GM18868 (cell line): ENCODE measurements at regions not wholly inside any gene's neighbourhood (a gene's known extent, or its start where the extent isn't known, plus 50 kb on each side); places are given as distances from the start of the nearest gene placed in this dataset.

Experiments used
- ATAC-seq: cut with Tn5 transposase; IDR thresholded peaks from one replicate; pipeline ENCODE4 v1.9.1; 2021; ENCODE audit warnings: mild to moderate bottlenecking, moderate library complexity; ENCODE audit not compliant: unreplicated experiment

DNA sequence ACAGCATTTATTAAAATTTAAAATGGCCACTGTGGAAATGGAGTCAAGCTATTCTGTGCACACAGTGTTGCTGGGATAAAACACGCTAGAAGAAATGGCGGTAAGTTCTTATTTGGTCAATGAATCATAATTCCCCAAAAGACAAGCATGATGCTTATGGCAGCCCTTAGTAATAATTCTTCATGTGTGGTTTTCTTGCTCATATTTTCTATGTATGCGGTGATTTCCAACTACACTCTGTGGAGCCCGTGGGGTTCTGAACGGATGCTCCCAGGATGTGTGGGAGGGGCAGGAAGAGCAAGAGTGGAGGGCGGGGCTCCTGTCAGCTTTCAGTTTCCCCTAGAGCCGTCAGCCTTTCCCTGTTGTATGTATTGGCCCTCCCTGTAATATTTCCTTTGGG, 91.7 kb upstream of the RMDN2 start:
- no peak for ATAC-seq

DNA sequence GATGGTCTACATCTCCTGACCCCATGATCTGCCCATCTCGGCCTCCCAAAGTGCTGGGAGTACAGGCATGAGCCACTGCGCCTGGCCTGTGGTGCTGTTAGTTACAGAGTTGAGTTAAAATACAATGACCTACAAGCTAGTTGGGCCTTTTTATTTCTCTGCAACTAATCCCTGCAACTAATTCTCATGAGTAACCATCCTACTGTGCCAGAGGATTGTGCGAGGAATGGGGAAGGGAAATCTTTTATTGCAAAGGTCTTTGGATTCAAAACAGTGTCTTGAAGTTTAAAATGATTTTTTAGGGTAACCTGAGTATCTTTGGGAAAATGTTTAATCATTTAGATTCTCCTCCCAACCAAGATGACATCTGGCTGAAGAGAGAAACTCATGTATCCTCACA, 88.8 kb upstream of the RMDN2 start:
- ATAC-seq = no peak

DNA sequence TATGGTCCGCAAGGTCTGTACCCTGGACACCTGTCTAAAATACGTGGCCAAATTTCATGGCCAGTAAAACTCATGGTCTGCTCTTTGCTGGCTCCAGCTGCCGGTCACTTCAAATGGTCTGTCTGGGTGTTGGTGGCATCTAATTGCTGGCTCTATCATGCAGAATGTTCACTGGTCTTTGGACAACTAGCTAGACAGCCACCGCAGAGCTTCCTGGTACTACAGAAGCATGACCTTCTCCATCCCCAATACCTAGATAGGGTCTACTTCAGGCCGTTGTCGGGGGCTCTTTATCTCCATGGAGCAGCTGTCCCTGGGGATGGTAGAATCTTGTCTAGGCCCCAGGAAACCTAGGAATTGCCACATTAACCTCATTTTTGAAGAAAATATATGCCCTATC, 88.4 kb upstream of the RMDN2 start:
- no peak for ATAC-seq

DNA sequence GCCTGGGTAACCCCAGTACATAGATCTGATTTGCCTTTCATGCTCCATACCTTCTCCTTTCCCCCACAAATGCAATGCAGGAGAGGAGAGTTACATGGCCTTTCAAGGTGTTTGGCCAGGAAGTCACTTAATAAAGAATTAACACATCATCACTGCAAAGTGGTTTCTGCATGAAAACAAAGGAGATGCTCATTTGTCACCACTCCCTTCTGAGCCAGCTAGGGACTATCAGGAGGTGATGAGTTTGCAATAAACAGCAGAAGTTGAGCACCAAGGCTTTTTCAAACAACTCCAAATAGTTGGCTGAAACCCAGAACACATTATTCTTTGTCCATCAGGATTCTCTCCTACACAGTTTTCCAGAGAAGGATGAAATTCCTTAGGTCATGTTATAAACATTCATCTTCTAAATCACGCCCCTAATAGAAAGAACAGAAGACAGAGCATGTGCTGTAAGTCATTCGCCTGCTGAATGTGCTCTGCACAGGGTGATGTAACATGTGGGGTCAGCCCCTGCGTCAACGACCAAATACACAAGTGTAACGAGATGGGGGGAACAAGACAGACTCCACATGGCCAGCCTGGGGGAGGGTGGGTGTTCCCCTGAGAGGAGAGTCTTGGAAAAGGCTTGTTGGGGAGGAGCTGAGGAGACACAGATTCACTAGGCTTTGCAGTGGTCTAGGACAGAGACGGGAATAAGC, 87.3 kb upstream of the RMDN2 start:
- no peak for ATAC-seq

DNA sequence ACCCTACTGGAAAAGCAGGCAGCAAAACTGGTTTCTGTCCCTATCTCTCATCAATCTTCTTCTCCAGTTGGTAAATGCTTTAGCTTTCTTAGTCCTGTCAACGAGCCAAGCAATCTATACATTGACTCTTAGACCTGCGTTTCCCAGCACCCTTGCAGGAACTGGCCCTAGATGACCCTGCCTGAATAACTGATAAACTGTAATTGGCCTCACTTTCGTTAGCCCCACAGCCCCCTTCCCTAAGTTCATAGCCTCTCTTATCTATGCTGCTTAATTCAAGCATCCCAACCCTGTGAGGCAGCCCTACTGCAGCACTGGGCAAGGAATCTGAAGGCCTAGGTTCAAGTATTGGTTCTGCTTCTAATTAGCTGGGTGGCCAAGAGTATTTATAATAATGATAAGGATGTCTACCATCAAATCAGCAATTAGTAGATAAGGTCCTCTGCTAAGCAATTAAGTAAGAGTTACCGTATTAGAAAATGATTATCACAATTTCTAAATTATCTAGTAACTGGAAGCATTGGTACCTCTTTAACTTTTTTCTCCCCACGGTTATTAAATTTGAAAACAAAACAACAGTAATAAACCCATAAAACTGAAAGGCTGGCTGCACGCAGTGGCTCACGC, 86.4 kb upstream of the RMDN2 start:
- ATAC-seq = no peak

DNA sequence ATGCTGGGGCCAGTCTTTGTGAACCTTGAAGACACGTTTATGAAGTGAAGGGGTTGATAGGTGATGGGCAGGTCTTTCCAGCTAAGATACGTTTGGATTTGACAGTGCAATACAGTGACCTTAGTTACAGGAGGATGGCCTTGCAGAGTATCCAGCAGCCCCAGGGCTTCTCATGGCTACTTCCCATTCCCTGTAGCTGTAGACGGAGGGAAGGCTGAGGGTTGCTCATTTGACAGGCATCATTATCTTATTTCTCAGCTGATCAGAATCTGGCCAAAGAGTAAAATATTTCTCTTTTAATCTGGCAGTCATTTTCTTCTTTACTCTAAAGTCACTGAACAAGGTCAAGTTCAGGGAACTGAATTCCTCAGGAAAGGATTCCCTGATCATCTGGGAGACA, 85.1 kb upstream of the RMDN2 start:
- no peak for ATAC-seq

DNA sequence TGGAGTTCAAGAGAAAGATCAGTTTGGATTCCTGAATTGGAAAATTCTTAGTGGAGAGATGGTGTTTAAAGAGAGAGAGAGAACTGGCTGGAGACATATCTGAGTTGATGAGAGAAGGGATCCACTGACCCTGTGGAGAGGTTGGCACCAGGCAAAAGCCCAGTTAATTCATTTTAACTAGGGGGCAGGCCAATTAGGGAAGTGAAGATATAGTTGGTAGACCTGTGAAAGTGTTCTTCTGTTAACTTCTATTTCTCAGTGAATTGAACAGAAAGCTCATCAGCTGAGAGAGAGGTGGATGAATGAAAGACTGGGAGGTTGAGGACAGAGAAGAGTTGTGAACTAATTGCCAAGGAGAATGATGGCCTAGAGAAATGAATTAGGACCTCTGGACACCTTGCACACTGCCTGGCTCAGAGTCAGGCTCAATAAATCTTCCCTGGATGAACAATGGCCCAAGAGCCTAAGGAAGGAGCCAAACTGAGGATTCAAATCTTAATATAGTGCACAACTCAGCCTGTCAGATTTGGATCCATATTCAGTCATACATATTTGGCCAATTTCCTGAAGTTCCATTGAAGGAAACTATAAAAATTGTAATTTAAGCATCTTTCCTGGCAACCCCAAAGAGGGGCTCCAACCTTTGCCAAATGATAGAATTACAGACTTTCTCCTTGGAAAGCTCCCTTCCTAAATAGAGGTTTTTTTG, 82.2 kb upstream of the RMDN2 start:
- no peak for ATAC-seq

DNA sequence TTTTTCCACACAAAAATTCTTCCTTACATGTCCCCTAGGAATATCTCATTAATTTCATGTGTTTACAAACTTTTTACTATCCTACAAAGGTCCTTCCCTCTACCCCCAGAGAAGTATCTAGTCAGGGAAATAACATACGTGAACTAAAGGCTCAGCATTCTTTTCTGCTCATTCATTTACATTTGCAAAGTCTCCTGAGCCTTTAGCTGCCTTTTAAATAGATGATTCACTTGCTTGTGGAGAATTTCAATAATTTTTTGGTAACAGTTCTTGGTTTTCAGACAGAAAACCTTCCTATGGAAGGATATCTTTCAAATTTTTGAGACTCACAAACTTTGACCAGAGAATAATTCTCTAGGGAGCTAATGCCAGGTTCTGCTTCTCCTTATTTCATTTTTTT, 81.5 kb upstream of the RMDN2 start:
- no peak for ATAC-seq

DNA sequence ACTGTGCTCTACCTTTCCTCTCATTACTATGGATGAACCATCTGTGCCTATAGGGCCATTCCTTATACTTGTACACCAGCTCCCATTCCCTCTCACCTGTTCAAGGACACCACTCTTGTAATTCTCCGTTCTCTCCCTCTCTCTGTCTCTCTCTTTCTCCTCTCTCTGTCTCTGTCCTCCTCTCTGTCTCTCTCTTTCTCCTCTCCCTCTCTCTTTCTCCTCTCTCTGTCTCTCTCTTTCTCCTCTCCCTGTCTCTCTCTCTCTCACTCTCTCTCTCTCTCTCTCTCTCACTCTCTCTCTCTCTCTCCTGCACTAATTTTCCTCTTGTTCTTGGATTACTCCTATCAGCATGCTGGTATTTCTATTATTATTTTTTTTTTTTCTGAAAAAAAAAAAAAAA, 78.9 kb upstream of the RMDN2 start:
- no peak for ATAC-seq

DNA sequence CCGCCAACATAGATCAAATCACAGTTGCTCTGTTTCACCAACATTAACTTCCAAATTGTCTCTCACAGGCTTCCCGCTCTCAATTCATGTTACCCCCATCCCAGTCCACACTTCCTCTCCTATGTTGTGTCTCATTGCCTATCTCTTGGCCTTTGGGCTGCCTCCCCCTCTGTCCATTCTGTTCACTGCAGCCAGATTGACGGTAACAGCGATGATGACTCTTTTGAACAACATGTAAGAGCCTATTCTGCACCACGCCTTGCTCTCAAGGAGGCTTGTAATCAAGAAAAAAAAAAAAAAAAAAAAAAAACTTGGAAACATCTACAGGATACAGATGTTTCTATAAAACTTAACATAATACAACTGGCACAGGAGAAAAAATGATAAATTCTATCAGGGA, 77.3 kb upstream of the RMDN2 start:
- ATAC-seq = no peak

DNA sequence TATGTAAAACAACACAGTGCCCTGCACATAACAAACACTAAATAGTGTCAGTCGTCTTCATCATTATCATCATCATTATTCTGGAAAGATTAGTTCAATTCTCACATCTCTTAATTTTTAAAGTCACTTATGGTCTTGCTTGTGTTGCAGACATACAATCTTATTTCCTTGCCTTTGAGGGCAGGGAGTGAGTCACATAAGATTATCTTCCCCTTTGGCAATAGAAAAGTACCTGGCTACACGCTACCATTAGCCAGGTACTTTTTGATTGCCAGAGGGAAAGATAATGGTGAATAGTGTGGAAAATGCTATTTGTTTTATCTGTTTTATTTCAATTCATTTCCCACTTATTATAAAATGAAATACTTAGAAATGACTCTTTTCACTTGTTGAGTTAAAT, 76.6 kb upstream of the RMDN2 start:
- no peak for ATAC-seq

DNA sequence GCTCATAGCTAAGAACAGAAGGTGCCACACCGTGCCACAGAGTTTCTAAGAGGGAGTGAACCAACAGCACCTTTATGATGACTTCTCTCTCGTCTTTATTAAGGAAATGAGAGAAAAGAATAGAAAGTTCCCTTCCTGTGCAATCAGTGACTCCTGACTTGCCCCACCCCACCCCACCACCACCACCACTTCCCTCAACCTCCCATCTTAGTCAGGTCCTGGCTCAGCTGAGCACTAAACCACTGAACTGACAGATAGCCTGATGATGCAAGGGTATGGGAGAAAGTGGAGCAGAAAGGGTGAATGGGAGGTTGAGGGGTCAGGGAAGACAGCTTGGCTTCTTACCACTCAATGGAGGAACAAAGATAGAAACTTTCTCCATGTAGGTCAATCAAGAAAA, 75.2 kb upstream of the RMDN2 start:
- ATAC-seq = no peak

DNA sequence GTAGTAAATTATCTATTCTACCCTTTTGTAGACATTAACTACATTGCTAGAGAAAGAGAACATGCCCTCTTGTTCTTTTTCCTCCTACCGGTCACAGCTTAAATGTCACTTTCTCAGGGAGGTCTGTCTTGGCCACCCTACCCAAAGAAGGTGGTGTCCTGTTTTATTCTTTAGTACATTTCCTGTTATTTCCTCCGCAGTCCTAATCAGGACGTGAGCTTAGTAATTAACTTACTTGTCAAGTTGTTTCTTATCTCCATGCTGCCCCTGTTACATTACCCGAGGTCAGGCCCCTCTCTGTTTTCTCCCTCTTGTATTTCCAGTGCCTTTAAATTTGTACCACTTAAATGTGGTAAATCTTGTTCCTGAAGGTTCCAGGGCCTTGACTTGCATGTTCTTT, 73.7 kb upstream of the RMDN2 start:
- peak; percentile 6 for ATAC-seq

DNA sequence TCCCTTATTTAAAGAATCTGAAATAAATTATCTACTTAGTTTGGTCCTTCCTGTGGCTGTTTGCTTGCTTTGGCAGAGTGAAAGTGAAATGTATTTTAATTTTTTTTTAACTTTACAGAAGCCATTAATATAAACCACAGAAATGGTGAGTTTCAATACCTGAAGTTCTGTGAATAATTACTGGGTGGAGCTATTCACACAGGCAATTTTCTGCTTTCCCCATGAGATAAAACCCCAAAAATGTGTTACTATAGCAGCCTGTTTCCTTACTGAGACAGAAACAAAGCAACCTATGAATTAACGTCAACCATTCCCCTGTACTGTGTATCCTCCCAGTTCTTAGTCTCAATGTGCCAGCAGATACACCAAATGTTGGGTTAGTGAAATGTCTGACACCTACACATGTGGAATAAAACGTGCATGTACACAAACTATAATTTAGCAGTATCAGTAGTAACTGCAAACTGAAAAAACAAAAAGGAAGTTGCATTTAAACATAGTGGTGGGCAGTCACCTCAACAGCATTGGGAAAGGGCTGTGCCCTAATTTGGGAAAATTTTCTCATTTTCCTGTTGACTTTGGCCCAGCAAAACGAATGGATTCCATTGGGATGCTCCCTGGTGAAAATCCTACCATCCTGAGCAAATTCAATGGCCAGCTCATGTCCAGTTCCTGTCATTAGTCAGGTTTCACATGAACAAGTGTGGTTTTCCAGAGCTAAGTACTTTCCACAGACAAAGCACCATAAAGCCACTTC, 73.1 kb upstream of the RMDN2 start:
- peak; percentile 55 for ATAC-seq

DNA sequence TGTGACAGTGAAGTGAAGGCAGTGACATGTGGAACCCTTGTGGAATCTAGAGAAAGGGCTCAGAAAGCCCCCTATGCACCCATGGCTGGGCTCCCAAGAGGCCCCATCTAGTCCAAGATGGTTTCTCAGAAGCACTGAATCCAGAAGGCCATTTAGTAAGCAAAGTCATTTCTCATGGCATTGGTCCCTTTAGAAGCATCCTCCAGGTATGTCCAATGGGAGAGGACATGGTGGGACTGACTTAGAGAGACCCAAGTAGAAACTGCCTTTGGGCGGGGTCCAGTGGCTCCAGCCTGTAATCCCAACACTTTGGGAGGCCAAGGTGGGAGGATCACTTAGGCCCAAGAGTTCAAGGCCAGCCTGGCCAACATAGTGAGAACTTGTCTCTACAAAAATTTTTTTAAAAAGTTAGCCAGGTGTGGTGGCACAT, 72.5 kb upstream of the RMDN2 start:
- no peak for ATAC-seq

DNA sequence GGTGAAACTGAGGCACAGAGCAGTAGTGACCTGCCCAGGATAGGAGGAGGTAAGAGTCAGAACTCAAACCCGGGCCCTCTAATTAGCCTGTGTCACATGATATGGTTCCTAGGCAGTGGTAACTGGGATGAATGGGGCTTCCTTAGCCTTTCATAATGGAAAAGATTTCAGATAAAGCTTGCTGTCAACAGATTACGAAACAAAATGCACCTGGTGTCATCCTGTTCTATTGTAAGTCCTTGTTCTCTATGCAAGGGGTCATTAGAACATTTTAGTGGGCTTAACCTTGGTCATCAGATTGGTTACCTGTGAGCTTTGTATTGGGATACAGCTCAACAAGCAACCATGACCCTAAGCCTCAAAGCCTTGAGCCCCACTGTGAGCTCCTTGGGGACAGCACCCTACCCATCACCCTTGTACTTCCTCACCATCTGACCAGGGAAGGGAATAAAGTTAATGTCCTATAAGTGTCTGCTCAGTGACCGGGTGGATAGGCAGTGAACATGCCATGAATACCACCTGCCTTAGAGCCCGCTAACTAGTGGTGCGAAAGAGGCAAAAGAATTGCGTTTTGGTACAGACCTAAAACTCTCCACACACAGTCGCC, 70.3 kb upstream of the RMDN2 start:
- ATAC-seq = no peak

DNA sequence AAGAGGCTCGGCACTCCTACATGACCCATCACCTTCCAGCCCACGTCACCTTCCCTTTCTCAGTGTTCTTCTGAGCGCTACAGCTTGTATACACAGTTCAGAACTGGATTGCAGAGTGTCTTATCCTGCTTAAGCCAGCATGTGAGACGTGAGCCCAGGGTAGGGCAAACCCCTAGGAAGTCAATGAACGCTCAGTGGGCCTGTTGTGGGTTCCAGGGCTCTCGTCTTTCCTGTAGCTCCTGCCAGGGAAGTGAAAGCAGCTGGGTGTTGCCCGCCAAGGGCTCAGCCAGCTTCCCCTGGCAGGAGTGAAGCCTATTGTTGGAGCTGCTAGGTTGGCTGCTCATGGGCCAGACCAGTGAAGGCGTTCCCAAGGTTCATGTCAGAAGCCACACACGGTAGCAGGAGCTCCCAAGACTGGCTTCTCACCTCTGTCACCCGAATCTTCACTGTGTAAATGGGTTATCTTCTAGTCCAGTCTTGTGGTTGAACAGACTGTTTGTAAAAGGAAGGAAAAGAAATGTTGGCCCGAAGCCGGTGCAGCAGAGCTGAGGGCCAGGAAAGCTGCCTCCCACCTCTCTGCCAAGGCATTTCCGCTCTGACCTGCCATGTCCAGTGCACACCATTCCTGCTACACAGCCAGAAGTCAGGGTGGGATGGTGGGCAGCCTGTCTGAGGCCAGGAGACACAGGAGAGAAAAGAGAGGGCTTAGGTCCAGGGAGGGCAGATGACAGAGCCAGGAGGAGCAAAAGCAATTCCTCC, 69.6 kb upstream of the RMDN2 start:
- ATAC-seq = peak; percentile 30

DNA sequence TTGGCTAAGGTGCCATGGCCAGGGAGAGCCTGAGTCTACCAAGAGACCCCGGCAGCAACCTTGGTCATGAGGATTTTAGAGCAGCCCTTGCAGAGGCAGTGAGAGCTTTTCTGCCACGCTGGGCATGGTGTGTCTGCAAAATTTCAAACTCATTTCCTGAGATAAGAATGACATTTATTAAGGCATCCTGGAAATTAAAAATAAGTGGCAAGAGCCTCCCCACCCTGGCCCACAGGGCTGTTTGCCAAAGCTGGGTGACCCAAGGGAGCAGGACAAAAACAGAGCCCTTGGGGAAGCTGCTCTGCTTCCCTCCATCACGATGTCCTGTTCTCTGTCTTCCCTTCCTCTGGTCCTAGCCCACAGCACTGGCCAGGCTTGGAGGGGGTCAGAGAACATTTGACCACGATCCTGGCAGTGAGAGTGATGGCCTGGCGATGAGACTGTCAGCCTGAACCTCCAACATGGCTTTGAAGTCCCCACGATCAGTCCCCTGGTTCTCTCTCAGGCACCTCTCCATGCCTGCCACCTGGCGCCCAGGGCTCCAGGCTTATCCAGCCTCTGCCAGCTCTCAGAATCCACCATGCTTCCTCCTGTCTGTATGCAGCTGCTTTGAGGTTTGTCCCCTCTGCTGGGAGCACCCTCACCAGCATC, 68.9 kb upstream of the RMDN2 start:
- ATAC-seq = no peak

DNA sequence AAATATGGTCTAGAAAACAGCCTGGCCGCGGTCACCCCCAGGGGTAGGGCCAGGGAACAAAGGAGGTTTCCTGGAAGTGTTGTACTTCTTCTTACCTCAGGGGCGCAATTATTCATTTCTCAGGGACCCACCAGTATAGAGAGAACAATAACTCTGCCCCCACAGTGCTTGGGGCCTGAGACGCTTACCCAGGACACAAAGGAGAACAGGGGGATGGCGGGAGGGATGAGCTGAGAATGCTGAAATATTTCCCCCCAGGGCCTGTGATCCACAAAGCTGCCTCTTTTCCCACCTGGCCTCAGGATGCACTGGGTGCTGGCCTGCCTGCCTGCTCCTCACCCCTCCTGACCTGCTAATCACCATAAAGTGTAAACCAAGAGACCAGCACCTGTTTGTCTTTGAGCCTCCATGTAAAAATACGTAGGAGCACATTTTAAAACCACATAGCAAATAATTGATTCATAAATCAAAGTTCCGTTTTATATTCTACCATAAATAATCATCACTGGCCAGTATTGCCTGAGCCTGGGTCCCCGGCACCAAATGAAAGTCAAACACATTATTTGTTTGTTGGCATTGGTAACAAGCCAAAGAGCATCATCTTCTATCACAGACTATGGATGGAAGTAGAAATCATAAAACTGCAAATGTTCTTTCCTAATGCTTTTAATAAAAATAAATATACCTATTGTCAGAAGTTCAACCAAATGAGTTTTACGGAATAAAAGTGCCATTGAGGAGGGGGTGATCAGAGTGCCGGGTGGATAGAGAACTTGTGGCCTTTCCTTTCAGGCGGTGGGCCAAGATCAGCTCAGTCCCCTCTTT, 67.3 kb upstream of the RMDN2 start:
- no peak for ATAC-seq
